MM.1S (cell line): ENCODE measurements at regions not wholly inside any gene's neighbourhood (a gene's known extent, or its start where the extent isn't known, plus 50 kb on each side); places are given as distances from the start of the nearest gene placed in this dataset.

Source experiments
- CTCF ChIP-seq: fragments of 300-600 bp; sonication (generic); IDR thresholded peaks from 2 replicates; pipeline ENCODE4 v1.5.1; 2016; ENCODE audit warnings: antibody characterized with exemption, low read length, mixed read lengths
- EZH2 ChIP-seq: fragments of 300-600 bp; sonication (generic); optimal IDR thresholded peaks from 2 replicates; pipeline ENCODE3; 2017; ENCODE audit warnings: low read depth, mild to moderate bottlenecking, antibody characterized with exemption, low read length, mixed read lengths

GRCh38 chr12:102741196-102741595, 175.8 kb downstream of the PAH start:
- TF ChIP-seq CTCF: no peak
- no peak for TF ChIP-seq EZH2
